ENCODE measurements at regions not wholly inside any gene's neighbourhood (a gene's known extent, or its start where the extent isn't known, plus 50 kb on each side); places are given as distances from the start of the nearest gene placed in this dataset.

- Histone ChIP-seq H2BK12ac (ENCODE audit: low read depth, low read length) (no peak overlapping the region), H3K9me3 (ENCODE audit: insufficient read depth in 2 of 2, low read depth in 1 of 2, low read length in 1 of 2) (no peaks in the 10 kb centered on the region), H3K36me3 (ENCODE audit: control insufficient read depth in 2 of 4, insufficient read depth in 4 of 4, low read length in 3 of 4) (no peaks in the 10 kb centered on the region), H4K20me1 (replicated peaks in 1 of 2; ENCODE audit: control insufficient read depth in 1 of 2, insufficient read depth in 2 of 2, low read length in 2 of 2) (no peaks in the 10 kb centered on the region), H2BK20ac (ENCODE audit: low read length) (no peak overlapping the region), H3K4me3 (ENCODE audit: extremely low read depth in 1 of 4, insufficient read depth in 2 of 4, low read depth in 3 of 4, low read length in 4 of 4) (no peak overlapping the region), H4K8ac (ENCODE audit: extremely low read depth, insufficient read depth, low read length) (no peak overlapping the region), H3K23ac (ENCODE audit: insufficient read length) (no peak overlapping the region), H2BK5ac (ENCODE audit: low read depth, low read length) (no peak overlapping the region), H3K4me1 (replicated peaks in 1 of 4; ENCODE audit: control insufficient read depth in 3 of 4, insufficient read depth in 4 of 4, low read length in 3 of 4) (no peaks in the 10 kb centered on the region), H3K14ac (ENCODE audit: insufficient read length) (no peak overlapping the region), H3K27me3 (replicated peaks in 1 of 4; ENCODE audit: control insufficient read depth in 3 of 4, extremely low read depth in 1 of 4, insufficient read depth in 3 of 4, low read length in 3 of 4) (no peaks in the 10 kb centered on the region), H3K79me2 (ENCODE audit: control insufficient read depth in 1 of 2, insufficient read depth in 2 of 2, low read length in 2 of 2) (no peaks in the 10 kb centered on the region), H2AFZ (ENCODE audit: low read length) (no peak overlapping the region), H3K56ac (replicated peaks; ENCODE audit: insufficient read length, low read depth, low read length) (no peak overlapping the region), H3K4me2 (ENCODE audit: insufficient read depth in 1 of 2, low read depth in 2 of 2, low read length in 2 of 2) (no peak overlapping the region), H2BK120ac (replicated peaks; ENCODE audit: low read depth, low read length) (no peak overlapping the region), H3K9ac (replicated peaks in 1 of 4; ENCODE audit: extremely low read depth in 1 of 4, low read depth in 3 of 4, low read length in 3 of 4) (no peak overlapping the region), H2BK15ac (ENCODE audit: low read length) (no peak overlapping the region), H2AK5ac (ENCODE audit: low read depth, low read length) (no peak overlapping the region), H3K4ac (replicated peaks; ENCODE audit: insufficient read length, low read depth, low read length) (no peak overlapping the region), H3K27ac (ENCODE audit: low read depth, low read length) (no peak overlapping the region), H3K18ac (ENCODE audit: extremely low read depth, low read length) (no peak overlapping the region), H4K5ac (ENCODE audit: insufficient read length, low read depth, low read length) (no peak overlapping the region), H3K79me1 (ENCODE audit: low read depth, low read length) (no peaks in the 10 kb centered on the region), H4K91ac (replicated peaks; ENCODE audit: insufficient read length, low read length) (no peak overlapping the region), H3K23me2 (ENCODE audit: low read depth, low read length) (no peaks in the 10 kb centered on the region)
- WGBS, 2 experiments (ENCODE audit: extremely low coverage in 1 of 2, insufficient coverage in 1 of 2, insufficient read length in 1 of 2, insufficient replicate concordance in 2 of 2, low coverage in 1 of 2, low lambda C conversion rate in 2 of 2, missing lambda C conversion rate in 1 of 2), result 88% methylated on average over 2 of the region's 2 CpGs; no CpG with 5 or more reads in 1 of the 2 experiments
- ChIA-PET POLR2A (ENCODE audit: partially characterized antibody) (no interaction called here), CTCF (ENCODE audit: partially characterized antibody) (interaction anchor here (1.3 kb wide), 1 partner anchor 402 kb away, joined by 4 read pairs; no protein-coding TSS in a partner anchor)
- FAIRE-seq (no peak), DNase-seq (ENCODE audit: low read depth in 1 of 2, low spot score in 2 of 2) (no peak)
- TF ChIP-seq ZNF274 (IDR thresholded peaks at IDR 0.05; ENCODE audit: borderline replicate concordance, extremely low read depth, low read length), result no peak
- TF ChIP-seq FOSL1 (IDR thresholded peaks at IDR 0.05; ENCODE audit: insufficient read depth, low read depth, low read length), result no peak
- TF ChIP-seq ATF2 (IDR thresholded peaks at IDR 0.05; ENCODE audit: low read length), result no peak
- TF ChIP-seq RBBP5 (IDR thresholded peaks at IDR 0.05; ENCODE audit: borderline replicate concordance, low read depth, low read length), result no peak
- TF ChIP-seq CTBP2 (IDR thresholded peaks at IDR 0.05; ENCODE audit: borderline replicate concordance, insufficient read depth, insufficient read length, low read length), result no peak
- TF ChIP-seq BACH1 (IDR thresholded peaks at IDR 0.05; ENCODE audit: low read length), result no peak
- TF ChIP-seq POLR2A (IDR thresholded peaks at IDR 0.05; ENCODE audit: control extremely low read depth in 1 of 2, low read depth in 2 of 2, low read length in 2 of 2), result no peak
- TF ChIP-seq PHF8 (conservative IDR thresholded peaks at IDR 0.05; ENCODE audit: low read depth, low read length), result no peak
- TF ChIP-seq RFX5 (IDR thresholded peaks at IDR 0.05; ENCODE audit: borderline replicate concordance, low read depth, low read length), result no peak
- TF ChIP-seq SIX5 (IDR thresholded peaks at IDR 0.05; ENCODE audit: low read depth, low read length), result no peak
- TF ChIP-seq KDM4A (IDR thresholded peaks at IDR 0.05; ENCODE audit: low read depth, low read length, severe bottlenecking), result no peak
- TF ChIP-seq GABPA (IDR thresholded peaks at IDR 0.05; ENCODE audit: borderline replicate concordance, insufficient read depth, low read length), result no peak
- no peak for TF ChIP-seq RNF2 (IDR thresholded peaks at IDR 0.05; ENCODE audit: borderline replicate concordance, low read depth, low read length, missing control alignments, poor library complexity, severe bottlenecking)
Measured at GRCh38 chr6:103826209-103826608, 1033.5 kb downstream of the HACE1 start.

Data from H1 (cell line).